T-helper 2 cell treated with Interferon-gamma antibody and Interleukin-4, amounts not matched to agents 5 μg/mL and 100 μg/mL, for 36 hours (primary cell): ENCODE measurements at regions not wholly inside any gene's neighbourhood (a gene's known extent, or its start where the extent isn't known, plus 50 kb on each side); places are given as distances from the start of the nearest gene placed in this dataset.

Source experiments
- DNase-seq: peaks from one replicate; pipeline ENCODE4 v3.0.0; 2021; ENCODE audit warnings: low spot score
- H3K27ac Mint-ChIP-seq: one replicate; pipeline ENCODE4 v1.8.0; 2021; ENCODE audit warnings: mild to moderate bottlenecking, mixed read lengths
- H3K27me3 Mint-ChIP-seq: one replicate; pipeline ENCODE4 v1.8.0; 2021; ENCODE audit warnings: low read depth, mixed read lengths
- H3K36me3 Mint-ChIP-seq: one replicate; pipeline ENCODE4 v1.8.0; 2021; ENCODE audit warnings: low read depth, mixed read lengths
- H3K4me1 Mint-ChIP-seq: one replicate; pipeline ENCODE4 v1.8.0; 2021; ENCODE audit warnings: low read depth, mixed read lengths
- H3K4me3 Mint-ChIP-seq: one replicate; pipeline ENCODE4 v1.8.0; 2022; ENCODE audit warnings: mild to moderate bottlenecking, moderate library complexity, mixed read lengths
- H3K9me3 Mint-ChIP-seq: one replicate; pipeline ENCODE4 v1.8.0; 2021; ENCODE audit warnings: mixed read lengths

GRCh38 chr4:15297344-15297743 lies 130.5 kb upstream of the C1QTNF7 start:
- H3K27me3 Mint-ChIP-seq, result peaks cover 5% of the 10 kb centered on the region
- no peak overlapping the region for H3K27ac Mint-ChIP-seq
- H3K36me3 Mint-ChIP-seq, result no peaks in the 10 kb centered on the region
- H3K4me3 Mint-ChIP-seq, result no peak overlapping the region
- H3K4me1 Mint-ChIP-seq, result no peaks in the 10 kb centered on the region
- H3K9me3 Mint-ChIP-seq, result no peaks in the 10 kb centered on the region
- DNase-seq, result no peak

GRCh38 chr4:15299627-15300026 lies 128.2 kb upstream of the C1QTNF7 start:
- Mint-ChIP-seq H3K27me3 (peaks cover 7% of the 10 kb centered on the region), H3K9me3 (no peaks in the 10 kb centered on the region), H3K36me3 (no peaks in the 10 kb centered on the region), H3K4me3 (no peak overlapping the region), H3K4me1 (no peaks in the 10 kb centered on the region), H3K27ac (no peak overlapping the region)
- DNase-seq, result no peak

GRCh38 chr4:15303052-15303641 lies 124.7 kb upstream of the C1QTNF7 start:
- DNase-seq, result no peak
- H3K27ac Mint-ChIP-seq, result no peak overlapping the region
- peaks cover 5% of the 10 kb centered on the region for H3K27me3 Mint-ChIP-seq
- H3K36me3 Mint-ChIP-seq, result no peaks in the 10 kb centered on the region
- H3K4me3 Mint-ChIP-seq, result no peak overlapping the region
- no peaks in the 10 kb centered on the region for H3K9me3 Mint-ChIP-seq
- no peaks in the 10 kb centered on the region for H3K4me1 Mint-ChIP-seq

- no peaks in the 10 kb centered on the region for H3K36me3 Mint-ChIP-seq
- peaks cover 13% of the 10 kb centered on the region for H3K27me3 Mint-ChIP-seq
- DNase-seq, result no peak
- H3K27ac Mint-ChIP-seq, result no peak overlapping the region
- peaks cover 3% of the 10 kb centered on the region for H3K9me3 Mint-ChIP-seq
- H3K4me3 Mint-ChIP-seq, result no peak overlapping the region
- no peaks in the 10 kb centered on the region for H3K4me1 Mint-ChIP-seq
These were observed 112.9 kb upstream of the C1QTNF7 start for GRCh38 chr4:15314974-15315373.

- Mint-ChIP-seq H3K4me3 (no peak overlapping the region), H3K36me3 (no peaks in the 10 kb centered on the region), H3K27ac (no peak overlapping the region), H3K9me3 (no peaks in the 10 kb centered on the region), H3K27me3 (peaks cover 18% of the 10 kb centered on the region), H3K4me1 (no peaks in the 10 kb centered on the region)
- DNase-seq, result no peak
These were observed 110.6 kb upstream of the C1QTNF7 start for GRCh38 chr4:15317246-15317645.

- DNase-seq, result no peak
- Mint-ChIP-seq H3K27ac (no peak overlapping the region), H3K4me3 (no peak overlapping the region), H3K27me3 (peaks cover 18% of the 10 kb centered on the region), H3K4me1 (no peaks in the 10 kb centered on the region), H3K36me3 (no peaks in the 10 kb centered on the region), H3K9me3 (no peaks in the 10 kb centered on the region)
These were observed 109.0 kb upstream of the C1QTNF7 start for GRCh38 chr4:15318621-15319348.

GRCh38 chr4:15320121-15320678 lies 107.6 kb upstream of the C1QTNF7 start:
- peaks cover 14% of the 10 kb centered on the region for H3K27me3 Mint-ChIP-seq
- no peak overlapping the region for H3K4me3 Mint-ChIP-seq
- H3K27ac Mint-ChIP-seq, result no peak overlapping the region
- no peak for DNase-seq
- H3K9me3 Mint-ChIP-seq, result no peaks in the 10 kb centered on the region
- no peaks in the 10 kb centered on the region for H3K36me3 Mint-ChIP-seq
- no peaks in the 10 kb centered on the region for H3K4me1 Mint-ChIP-seq

- Mint-ChIP-seq H3K36me3 (no peaks in the 10 kb centered on the region), H3K27me3 (peaks cover 12% of the 10 kb centered on the region), H3K4me1 (no peaks in the 10 kb centered on the region), H3K9me3 (no peaks in the 10 kb centered on the region), H3K27ac (no peak overlapping the region), H3K4me3 (no peak overlapping the region)
- DNase-seq, result no peak
These were observed 105.8 kb upstream of the C1QTNF7 start for GRCh38 chr4:15322006-15322405.

- Mint-ChIP-seq H3K9me3 (no peaks in the 10 kb centered on the region), H3K27ac (no peak overlapping the region), H3K4me3 (no peak overlapping the region), H3K4me1 (no peaks in the 10 kb centered on the region), H3K27me3 (peaks cover 2% of the 10 kb centered on the region), H3K36me3 (no peaks in the 10 kb centered on the region)
- no peak for DNase-seq
These were observed 101.8 kb upstream of the C1QTNF7 start for GRCh38 chr4:15325987-15326386.

GRCh38 chr4:15327311-15328298 lies 100.2 kb upstream of the C1QTNF7 start:
- peaks cover 2% of the 10 kb centered on the region for H3K27me3 Mint-ChIP-seq
- DNase-seq, result no peak
- H3K4me1 Mint-ChIP-seq, result no peaks in the 10 kb centered on the region
- H3K27ac Mint-ChIP-seq, result no peak overlapping the region
- H3K4me3 Mint-ChIP-seq, result no peak overlapping the region
- H3K36me3 Mint-ChIP-seq, result no peaks in the 10 kb centered on the region
- no peaks in the 10 kb centered on the region for H3K9me3 Mint-ChIP-seq

- H3K27ac Mint-ChIP-seq, result no peak overlapping the region
- H3K4me3 Mint-ChIP-seq, result no peak overlapping the region
- no peak for DNase-seq
- no peaks in the 10 kb centered on the region for H3K36me3 Mint-ChIP-seq
- no peaks in the 10 kb centered on the region for H3K4me1 Mint-ChIP-seq
- H3K9me3 Mint-ChIP-seq, result no peaks in the 10 kb centered on the region
- peaks cover 4% of the 10 kb centered on the region for H3K27me3 Mint-ChIP-seq
These were observed 95.9 kb upstream of the C1QTNF7 start for GRCh38 chr4:15331930-15332329.

- H3K4me1 Mint-ChIP-seq, result no peaks in the 10 kb centered on the region
- H3K27me3 Mint-ChIP-seq, result peaks cover 4% of the 10 kb centered on the region
- H3K36me3 Mint-ChIP-seq, result no peaks in the 10 kb centered on the region
- no peaks in the 10 kb centered on the region for H3K9me3 Mint-ChIP-seq
- DNase-seq, result no peak
- H3K27ac Mint-ChIP-seq, result no peak overlapping the region
- no peak overlapping the region for H3K4me3 Mint-ChIP-seq
These were observed 95.5 kb upstream of the C1QTNF7 start for GRCh38 chr4:15332377-15332776.

- H3K4me3 Mint-ChIP-seq, result no peak overlapping the region
- H3K9me3 Mint-ChIP-seq, result no peaks in the 10 kb centered on the region
- no peak for DNase-seq
- no peaks in the 10 kb centered on the region for H3K36me3 Mint-ChIP-seq
- no peak overlapping the region for H3K27ac Mint-ChIP-seq
- H3K4me1 Mint-ChIP-seq, result no peaks in the 10 kb centered on the region
- peaks cover 8% of the 10 kb centered on the region for H3K27me3 Mint-ChIP-seq
These were observed 93.9 kb upstream of the C1QTNF7 start for GRCh38 chr4:15333692-15334633.
